Brain microvascular endothelial cell (primary cell): ENCODE measurements at regions not wholly inside any gene's neighbourhood (a gene's known extent, or its start where the extent isn't known, plus 50 kb on each side); places are given as distances from the start of the nearest gene placed in this dataset.

Experiments used
- DNase-seq: peaks from one replicate; pipeline ENCODE4 v3.0.0-alpha.2; 2020
- H3K27ac ChIP-seq: fragments of 250-450 bp; sonication (Bioruptor Pico); 2 replicates; pipeline ENCODE4 v1.5.1; 2020; ENCODE audit warnings: mild to moderate bottlenecking, moderate library complexity
- H3K27me3 ChIP-seq: fragments of 250-450 bp; sonication (Bioruptor Pico); replicated peaks from 2 replicates; pipeline ENCODE4 v1.5.1; 2020; ENCODE audit warnings: mild to moderate bottlenecking
- H3K36me3 ChIP-seq: fragments of 250-450 bp; sonication (Bioruptor Pico); replicated peaks from 2 replicates; pipeline ENCODE4 v1.5.1; 2020; ENCODE audit warnings: mild to moderate bottlenecking
- H3K4me3 ChIP-seq: 2 replicates; pipeline ENCODE4 v1.5.1; 2011; ENCODE audit warnings: low read depth, mild to moderate bottlenecking, control low read depth, low read length, moderate library complexity
- CTCF ChIP-seq: IDR thresholded peaks from 2 replicates; pipeline ENCODE4 v1.5.1; 2011; ENCODE audit warnings: low read depth, mild to moderate bottlenecking, moderate library complexity, low read length, control low read depth, inconsistent platforms; ENCODE audit errors: missing control alignments
- in situ Hi-C: cut with HindIII; loops from 2 replicates; pipeline ENCODE4 v1.10.0; 2017; ENCODE audit warnings: low sequenced_read_pairs, low pct_ligation_motif_present

DNA sequence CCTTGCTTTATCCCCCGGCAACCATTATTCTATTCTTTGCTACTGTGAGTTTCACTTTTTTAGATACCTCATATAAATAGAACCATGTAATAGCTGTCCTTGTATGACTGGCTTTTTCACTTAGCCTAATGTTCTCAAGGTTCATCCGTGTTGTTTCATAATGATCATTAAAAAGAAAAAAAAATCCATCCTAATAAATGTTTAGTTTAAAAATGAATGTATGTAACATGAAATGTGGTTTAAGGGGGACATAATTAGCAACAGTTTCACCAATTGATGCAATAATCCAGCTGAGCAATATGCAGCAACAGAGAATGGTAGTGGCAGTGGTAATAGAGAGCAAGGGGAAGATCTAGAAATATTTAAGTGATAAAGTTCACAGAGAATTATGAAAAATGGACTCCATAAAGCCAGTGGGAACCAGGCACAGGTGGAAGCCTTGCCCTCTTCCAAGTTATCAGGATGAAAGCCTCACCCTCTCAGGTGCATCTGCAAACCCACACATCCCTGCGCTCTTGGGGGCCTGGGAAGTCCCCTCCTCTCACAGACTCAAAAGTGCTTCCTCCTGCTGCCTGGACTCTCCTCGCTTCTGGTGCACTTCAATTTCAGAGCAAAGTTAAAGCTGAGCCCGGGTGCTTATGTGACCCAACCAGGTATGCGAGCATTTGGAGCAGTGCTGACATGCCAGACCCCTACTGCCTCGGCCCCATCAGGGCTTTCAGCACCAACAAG lies 1403.3 kb upstream of the SLC39A10 start:
- TF ChIP-seq CTCF: no peak
- no peaks in the 10 kb centered on the region for H3K27me3 ChIP-seq
- no peaks in the 10 kb centered on the region for H3K36me3 ChIP-seq
- no peak overlapping the region for H3K4me3 ChIP-seq
- DNase-seq: no peak
- in situ Hi-C loops: no loop called here
- no peak overlapping the region for H3K27ac ChIP-seq

- TF ChIP-seq CTCF: no peak
- no peak for DNase-seq
- no peaks in the 10 kb centered on the region for H3K36me3 ChIP-seq
- H3K27me3 ChIP-seq: no peaks in the 10 kb centered on the region
- in situ Hi-C loops: no loop called here
- H3K4me3 ChIP-seq: no peak overlapping the region
- no peak overlapping the region for H3K27ac ChIP-seq
Observed at GRCh38 chr2:194252127-194252526, 1404.9 kb upstream of the SLC39A10 start.

DNA sequence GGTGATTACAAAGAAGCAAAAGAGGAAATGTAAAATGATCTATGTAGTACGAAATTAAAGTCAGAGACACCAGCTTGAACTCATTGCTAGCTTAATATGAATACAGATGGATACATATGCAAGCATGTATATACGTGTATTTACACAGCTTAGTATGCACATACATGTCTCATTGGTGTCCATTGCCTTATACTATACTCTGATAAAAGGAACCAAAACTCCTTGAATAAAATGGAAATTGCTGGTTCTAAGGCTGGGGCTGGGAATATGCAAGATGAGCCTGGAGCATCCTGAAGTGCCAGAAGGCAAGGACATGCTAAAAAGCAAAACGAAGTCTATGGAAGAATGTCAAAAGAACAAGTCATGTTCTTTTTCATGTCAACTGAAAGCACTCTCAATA lies 1424.4 kb upstream of the SLC39A10 start:
- Histone ChIP-seq H3K27ac (no peak overlapping the region), H3K27me3 (no peaks in the 10 kb centered on the region), H3K36me3 (no peaks in the 10 kb centered on the region), H3K4me3 (no peak overlapping the region)
- no peak for DNase-seq
- TF ChIP-seq CTCF: no peak
- in situ Hi-C loops: no loop called here

GRCh38 chr2:194223218-194223617 lies 1433.8 kb upstream of the SLC39A10 start:
- H3K27me3 ChIP-seq: no peaks in the 10 kb centered on the region
- in situ Hi-C loops: no loop called here
- no peak for DNase-seq
- no peak for TF ChIP-seq CTCF
- no peaks in the 10 kb centered on the region for H3K36me3 ChIP-seq
- no peak overlapping the region for H3K4me3 ChIP-seq
- no peak overlapping the region for H3K27ac ChIP-seq

- H3K27me3 ChIP-seq: no peaks in the 10 kb centered on the region
- H3K4me3 ChIP-seq: no peak overlapping the region
- H3K36me3 ChIP-seq: no peaks in the 10 kb centered on the region
- no peak for TF ChIP-seq CTCF
- no peak overlapping the region for H3K27ac ChIP-seq
- in situ Hi-C loops: no loop called here
- DNase-seq: no peak
Observed at GRCh38 chr2:194214192-194214591, 1442.8 kb upstream of the SLC39A10 start.

DNA sequence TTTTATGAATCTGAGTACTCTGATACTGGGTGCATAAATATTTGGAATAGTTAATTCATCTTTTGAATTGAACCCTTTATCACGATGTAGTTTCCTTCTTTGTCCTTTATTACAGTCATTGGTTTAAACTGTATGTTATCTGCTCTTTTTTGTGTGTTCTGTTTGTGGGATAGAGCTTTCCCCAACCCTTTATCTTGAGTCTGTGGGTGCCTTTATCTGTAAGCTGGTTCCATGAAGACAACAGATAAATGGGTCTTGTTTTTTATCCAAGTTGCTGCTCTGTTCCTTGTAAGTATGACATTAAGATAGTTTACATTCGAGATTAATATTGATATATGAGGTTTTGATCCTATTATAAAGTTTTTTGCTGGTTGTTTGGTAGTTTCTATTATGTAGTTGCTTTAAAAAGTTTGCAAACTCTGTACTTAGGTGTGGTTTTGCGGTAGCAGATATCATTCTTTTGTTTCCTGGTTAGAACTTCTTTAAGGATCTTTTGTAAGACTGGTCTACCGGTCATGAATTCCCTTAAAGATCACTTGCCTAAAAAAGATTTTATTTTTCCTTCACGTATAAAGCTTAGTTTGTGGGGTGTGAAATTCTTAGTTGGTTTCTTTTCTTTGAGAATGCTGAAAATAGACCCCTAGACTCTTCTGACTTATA lies 1451.3 kb upstream of the SLC39A10 start:
- in situ Hi-C loops: no loop called here
- no peaks in the 10 kb centered on the region for H3K36me3 ChIP-seq
- DNase-seq: no peak
- no peak overlapping the region for H3K4me3 ChIP-seq
- no peak overlapping the region for H3K27ac ChIP-seq
- no peaks in the 10 kb centered on the region for H3K27me3 ChIP-seq
- TF ChIP-seq CTCF: no peak
